Gastroesophageal sphincter (tissue), 4 donors: ENCODE measurements at regions not wholly inside any gene's neighbourhood (a gene's known extent, or its start where the extent isn't known, plus 50 kb on each side); places are given as distances from the start of the nearest gene placed in this dataset.
"Not testable (repeated sequence)": the region's sequence is repeated elsewhere in the genome, so short reads cannot be mapped to it uniquely, and the experiment has no call there.

ENCODE experiments used
- ATAC-seq: fragments of 150-250 bp; one replicate; pipeline ENCODE4 v1.9.1; 2016; ENCODE audit warnings: mild to moderate bottlenecking, moderate library complexity
- H3K27ac ChIP-seq, 4 donors: fragments of 200-600 bp; sonication (generic) in 3 of 4; 1 replicate in 3 of 4; 2 replicates in 1 of 4; pipeline ENCODE4 v1.5.1; 2016 to 2019
- H3K27me3 ChIP-seq: fragments of 200-600 bp; sonication (generic); one replicate; pipeline ENCODE4 v1.5.1; 2019
- H3K36me3 ChIP-seq, 2 donors: fragments of 200-600 bp; sonication (generic); one replicate each; pipeline ENCODE4 v1.5.1; 2019; ENCODE audit warnings: control low read depth in 1 of 2
- H3K4me1 ChIP-seq, 3 donors: fragments of 200-600 bp; sonication (generic); 1 replicate in 2 of 3; 2 replicates in 1 of 3; pipeline ENCODE4 v1.5.1; 2016 to 2019; ENCODE audit warnings: control low read depth in 2 of 3
- H3K4me3 ChIP-seq, 2 donors: fragments of 200-600 bp; sonication (generic); one replicate each; pipeline ENCODE4 v1.5.1; 2019; ENCODE audit warnings: mild to moderate bottlenecking in 1 of 2, moderate library complexity in 1 of 2
- H3K9me3 ChIP-seq, 3 donors: fragments of 200-600 bp; sonication (generic); one replicate each; pipeline ENCODE4 v1.5.1; 2017 to 2019; ENCODE audit warnings: control low read depth in 2 of 3
- EP300 ChIP-seq: sonication (generic); formaldehyde crosslinking; IDR thresholded peaks from one replicate; pipeline ENCODE4 v1.6.1; 2017; ENCODE audit warnings: antibody characterized with exemption, mild to moderate bottlenecking
- POLR2A ChIP-seq, 2 donors: fragments of 450-650 bp; IDR thresholded peaks; one replicate each; pipeline ENCODE4 v1.6.1; 2017; ENCODE audit warnings: antibody characterized with exemption in 2 of 2, mild to moderate bottlenecking in 2 of 2, moderate library complexity in 1 of 2
- POLR2AphosphoS5 ChIP-seq: sonication (generic); formaldehyde crosslinking; IDR thresholded peaks from one replicate; pipeline ENCODE4 v1.6.1; 2017; ENCODE audit warnings: antibody characterized with exemption
- WGBS, 2 donors: methylation state at CpG; one replicate each; pipeline ENCODE4 v1.1.5; 2018; ENCODE audit warnings: low coverage in 1 of 2; 5-methylcytosine and 5-hydroxymethylcytosine counted together
- TF ChIP-seq, protein P1 (sequence below), 4 experiments: fragments of 200-600 bp in 2 of 4; fragments of 450-650 bp in 2 of 4; sonication (generic) in 1 of 4; IDR thresholded peaks; one replicate each; pipeline ENCODE4 v1.5.1; 2017 to 2019; ENCODE audit warnings: antibody characterized with exemption in 4 of 4, mild to moderate bottlenecking in 2 of 4, moderate library complexity in 2 of 4

DNA sequence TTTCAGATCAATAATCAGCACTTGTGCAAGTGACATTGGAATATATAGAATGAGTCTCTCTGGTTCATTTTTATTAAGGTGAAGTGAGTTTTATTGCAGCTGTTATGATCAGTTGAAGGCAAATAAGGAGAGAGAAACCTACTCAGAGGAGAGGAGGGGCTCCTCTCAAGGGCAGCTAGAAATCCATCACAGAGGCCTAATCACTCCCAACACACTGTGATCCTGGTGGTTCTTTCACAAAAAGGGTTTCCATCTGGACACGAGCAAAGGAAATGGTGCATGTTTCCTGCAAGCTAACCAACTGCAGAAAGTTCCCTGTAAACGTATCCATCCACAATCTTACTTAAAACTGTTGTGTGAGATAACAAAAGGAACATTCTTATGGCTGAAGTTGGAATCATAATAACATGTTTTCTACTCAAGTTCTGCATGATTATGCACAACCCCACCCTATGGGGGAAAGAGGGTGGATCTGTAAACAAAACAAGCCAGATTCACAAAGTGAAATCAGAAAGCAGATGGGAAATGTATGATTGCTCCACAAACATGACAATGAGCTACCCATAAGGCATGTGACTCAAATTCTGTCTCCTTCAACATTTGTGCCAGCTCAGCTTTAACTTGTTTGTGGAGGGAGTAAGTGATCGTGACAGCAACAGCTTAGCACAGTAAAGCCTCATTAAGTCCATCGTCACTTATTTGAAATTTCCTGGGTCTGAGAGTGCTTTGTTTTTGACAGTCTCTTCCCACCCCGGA is 141.2 kb upstream of the ST6GALNAC5 start:
- 58 to 65% methylated on average over 4 to 5 of the region's 5 CpGs for WGBS, 2 donors
- TF ChIP-seq, protein P1, sequence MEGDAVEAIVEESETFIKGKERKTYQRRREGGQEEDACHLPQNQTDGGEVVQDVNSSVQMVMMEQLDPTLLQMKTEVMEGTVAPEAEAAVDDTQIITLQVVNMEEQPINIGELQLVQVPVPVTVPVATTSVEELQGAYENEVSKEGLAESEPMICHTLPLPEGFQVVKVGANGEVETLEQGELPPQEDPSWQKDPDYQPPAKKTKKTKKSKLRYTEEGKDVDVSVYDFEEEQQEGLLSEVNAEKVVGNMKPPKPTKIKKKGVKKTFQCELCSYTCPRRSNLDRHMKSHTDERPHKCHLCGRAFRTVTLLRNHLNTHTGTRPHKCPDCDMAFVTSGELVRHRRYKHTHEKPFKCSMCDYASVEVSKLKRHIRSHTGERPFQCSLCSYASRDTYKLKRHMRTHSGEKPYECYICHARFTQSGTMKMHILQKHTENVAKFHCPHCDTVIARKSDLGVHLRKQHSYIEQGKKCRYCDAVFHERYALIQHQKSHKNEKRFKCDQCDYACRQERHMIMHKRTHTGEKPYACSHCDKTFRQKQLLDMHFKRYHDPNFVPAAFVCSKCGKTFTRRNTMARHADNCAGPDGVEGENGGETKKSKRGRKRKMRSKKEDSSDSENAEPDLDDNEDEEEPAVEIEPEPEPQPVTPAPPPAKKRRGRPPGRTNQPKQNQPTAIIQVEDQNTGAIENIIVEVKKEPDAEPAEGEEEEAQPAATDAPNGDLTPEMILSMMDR (IDR thresholded peaks at IDR 0.05): no peak
- TF ChIP-seq POLR2A (IDR thresholded peaks at IDR 0.05): no peak
- TF ChIP-seq EP300: no peak
- no peak for TF ChIP-seq POLR2AphosphoS5

DNA sequence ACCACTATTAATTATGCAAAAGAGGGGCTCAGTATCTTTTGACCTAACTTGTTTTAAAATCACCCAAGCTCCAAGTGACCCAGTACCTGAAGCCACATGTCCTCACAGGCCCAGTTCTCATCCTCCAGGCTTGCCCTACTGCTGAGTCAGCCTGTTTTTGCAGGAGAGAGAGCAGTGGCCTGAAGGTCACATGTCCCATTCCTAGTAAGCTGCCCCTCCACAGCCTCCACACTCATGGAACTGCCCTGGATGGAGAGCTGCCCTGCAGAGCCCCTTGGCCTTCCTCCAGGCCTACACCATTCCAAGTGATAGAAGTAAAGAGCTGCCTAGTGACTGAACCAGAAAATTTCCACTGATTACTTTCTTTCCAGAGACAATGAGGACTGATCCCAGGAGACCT is 139.8 kb upstream of the ST6GALNAC5 start:
- Histone ChIP-seq H3K9me3 (no peaks in the 10 kb centered on the region), H3K4me3 (no peak overlapping the region), H3K36me3 (no peaks in the 10 kb centered on the region), H3K27me3 (no peaks in the 10 kb centered on the region), H3K27ac (no peak overlapping the region), H3K4me1 (no peaks in the 10 kb centered on the region)
- ATAC-seq: no peak
- TF ChIP-seq POLR2A (IDR thresholded peaks at IDR 0.05): no peak
- TF ChIP-seq POLR2AphosphoS5: no peak
- TF ChIP-seq EP300: no peak
- TF ChIP-seq, protein P1 (IDR thresholded peaks at IDR 0.05): no peak

More for the DNA sequence above, 141.2 kb upstream of the ST6GALNAC5 start:
- ATAC-seq: no peak
- Histone ChIP-seq H3K4me1 (no peaks in the 10 kb centered on the region), H3K36me3 (no peaks in the 10 kb centered on the region), H3K27me3 (no peaks in the 10 kb centered on the region), H3K27ac (no peak overlapping the region), H3K9me3 (no peaks in the 10 kb centered on the region), H3K4me3 (no peak overlapping the region)

GRCh38 chr1:76729142-76729541 is 138.1 kb upstream of the ST6GALNAC5 start:
- H3K27ac ChIP-seq: no peak overlapping the region
- TF ChIP-seq EP300: no peak
- no peak for TF ChIP-seq POLR2A (IDR thresholded peaks at IDR 0.05)
- no peak for TF ChIP-seq POLR2AphosphoS5
- TF ChIP-seq, protein P1 (IDR thresholded peaks at IDR 0.05): no peak
- H3K4me3 ChIP-seq: no peak overlapping the region
- WGBS, 2 donors: 78 to 88% methylated on average over 2 to 3 of the region's 3 CpGs
- no peak for ATAC-seq
- H3K4me1 ChIP-seq: no peaks in the 10 kb centered on the region
- H3K36me3 ChIP-seq: no peaks in the 10 kb centered on the region
- H3K27me3 ChIP-seq: no peaks in the 10 kb centered on the region
- no peaks in the 10 kb centered on the region for H3K9me3 ChIP-seq

DNA sequence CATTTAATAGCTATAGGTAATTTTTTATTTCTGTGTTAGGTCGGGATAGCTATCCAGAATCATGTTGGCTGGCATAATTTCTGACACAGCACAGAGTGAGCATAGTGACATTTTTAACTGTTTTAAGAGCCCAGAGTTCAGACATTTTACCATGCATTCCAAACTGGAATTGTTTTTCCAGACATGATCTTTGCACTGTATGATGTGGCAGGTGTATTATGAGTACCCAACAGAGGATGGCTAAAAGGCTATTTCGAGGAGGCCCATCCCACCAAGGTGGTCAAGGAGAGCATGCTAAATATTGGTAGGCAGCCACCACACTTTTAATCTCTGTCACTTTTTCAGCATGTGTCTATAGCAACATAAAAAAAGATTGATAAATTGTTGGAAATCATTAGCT is 137.3 kb upstream of the ST6GALNAC5 start:
- H3K27ac ChIP-seq: no peak overlapping the region
- H3K9me3 ChIP-seq: no peaks in the 10 kb centered on the region
- H3K4me3 ChIP-seq: no peak overlapping the region
- WGBS, 2 donors: 31 to 83% methylated on average over 2 of the region's 2 CpGs
- no peaks in the 10 kb centered on the region for H3K4me1 ChIP-seq
- H3K36me3 ChIP-seq: no peaks in the 10 kb centered on the region
- no peaks in the 10 kb centered on the region for H3K27me3 ChIP-seq
- TF ChIP-seq EP300: no peak
- TF ChIP-seq, protein P1 (IDR thresholded peaks at IDR 0.05): no peak
- TF ChIP-seq POLR2A (IDR thresholded peaks at IDR 0.05): no peak
- no peak for TF ChIP-seq POLR2AphosphoS5
- ATAC-seq: no peak

DNA sequence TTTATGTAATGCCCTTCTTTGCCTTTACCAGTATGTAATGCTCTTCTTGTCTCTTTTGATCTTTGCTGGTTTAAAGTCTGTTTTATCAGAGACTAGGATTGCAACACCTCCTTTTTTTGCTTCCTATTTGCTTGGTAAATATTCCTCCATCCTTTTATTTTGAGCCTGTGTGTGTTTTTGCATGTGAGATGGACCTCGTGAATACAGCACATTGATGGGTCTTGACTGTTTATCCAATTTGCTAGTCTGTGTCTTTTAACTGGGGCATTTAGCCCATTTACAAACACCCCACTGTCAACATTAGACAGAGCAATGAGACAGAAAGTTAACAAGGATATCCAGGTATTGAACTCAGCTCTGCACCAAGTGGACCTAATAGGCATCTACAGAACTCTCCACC is 128.9 kb upstream of the ST6GALNAC5 start:
- not testable (repeated sequence) for H3K4me1 ChIP-seq, H3K27ac ChIP-seq, H3K27me3 ChIP-seq, H3K4me3 ChIP-seq, H3K36me3 ChIP-seq, ATAC-seq
- peaks cover 0 to 15% (median 0%) of the 10 kb centered on the region in 3 donors for H3K9me3 ChIP-seq
- WGBS, 2 donors: 86 to 100% methylated on average over 1 of the region's 1 CpG

GRCh38 chr1:76740956-76741355 is 126.3 kb upstream of the ST6GALNAC5 start:
- not testable (repeated sequence) for H3K27ac ChIP-seq, H3K36me3 ChIP-seq, H3K27me3 ChIP-seq, H3K4me1 ChIP-seq, ATAC-seq, H3K4me3 ChIP-seq
- H3K9me3 ChIP-seq: peaks cover 0 to 22% (median 0%) of the 10 kb centered on the region in 3 donors
- 93 to 100% methylated on average over 1 to 3 of the region's 8 CpGs for WGBS, 2 donors
